Fibroblast of lung (primary cell): ENCODE measurements at regions not wholly inside any gene's neighbourhood (a gene's known extent, or its start where the extent isn't known, plus 50 kb on each side); places are given as distances from the start of the nearest gene placed in this dataset.

Source experiments
- DNase-seq, 2 donors: peaks; one replicate each; pipeline versions ENCODE4 v3.0.0 to v3.0.0-alpha.2; 2010; ENCODE audit warnings: low read depth in 2 of 2
- H2AFZ ChIP-seq: 2 replicates; pipeline ENCODE4 v1.5.1; 2012; ENCODE audit warnings: low read length, control low read depth, inconsistent platforms
- H3K27ac ChIP-seq: 2 replicates; pipeline ENCODE4 v1.5.1; 2011; ENCODE audit warnings: low read length, control low read depth; ENCODE audit not compliant: insufficient read depth
- H3K27me3 ChIP-seq: 2 replicates; pipeline ENCODE4 v1.5.1; 2011; ENCODE audit warnings: mild to moderate bottlenecking, low read length; ENCODE audit not compliant: control insufficient read depth, insufficient read depth
- H3K36me3 ChIP-seq: 2 replicates; pipeline ENCODE4 v1.5.1; 2011; ENCODE audit warnings: low read length; ENCODE audit not compliant: control insufficient read depth, insufficient read depth
- H3K4me1 ChIP-seq: 2 replicates; pipeline ENCODE4 v1.5.1; 2011; ENCODE audit warnings: low read length; ENCODE audit not compliant: control insufficient read depth, insufficient read depth; ENCODE audit errors: extremely low read depth
- H3K4me2 ChIP-seq: 2 replicates; pipeline ENCODE4 v1.5.1; 2011; ENCODE audit warnings: low read length, control low read depth; ENCODE audit not compliant: insufficient read depth; ENCODE audit errors: extremely low read depth
- H3K4me3 ChIP-seq, 4 experiments: fragments of 200-600 bp in 1 of 4; sonication (generic) in 1 of 4; replicated peaks in 1 of 4; 2 replicates each; pipeline ENCODE4 v1.5.1; 2011 to 2016; ENCODE audit warnings: low read length in 4 of 4, low read depth in 3 of 4, mild to moderate bottlenecking in 3 of 4, control low read depth in 2 of 4, inconsistent platforms in 1 of 4, mixed read lengths in 1 of 4; ENCODE audit not compliant: insufficient read depth in 1 of 4; ENCODE audit errors: control extremely low read depth in 1 of 4
- H3K79me2 ChIP-seq: 2 replicates; pipeline ENCODE4 v1.5.1; 2012; ENCODE audit warnings: mild to moderate bottlenecking, low read length, inconsistent platforms; ENCODE audit not compliant: control insufficient read depth, insufficient read depth
- H3K9ac ChIP-seq: 2 replicates; pipeline ENCODE4 v1.5.1; 2011; ENCODE audit warnings: mild to moderate bottlenecking, low read length, control low read depth; ENCODE audit not compliant: insufficient read depth
- H3K9me3 ChIP-seq: 2 replicates; pipeline ENCODE4 v1.5.1; 2012; ENCODE audit warnings: low read depth, low read length; ENCODE audit not compliant: control insufficient read depth, insufficient read depth
- H4K20me1 ChIP-seq: 2 replicates; pipeline ENCODE4 v1.5.1; 2011; ENCODE audit warnings: low read length; ENCODE audit not compliant: control insufficient read depth, insufficient read depth; ENCODE audit errors: extremely low read depth
- EZH2 ChIP-seq: IDR thresholded peaks from 2 replicates; pipeline ENCODE4 v1.5.1; 2012; ENCODE audit warnings: low read length, control low read depth, mild to moderate bottlenecking; ENCODE audit errors: missing control alignments
- TF ChIP-seq, protein P1 (sequence below), 2 donors: IDR thresholded peaks in 1 of 2; conservative IDR thresholded peaks in 1 of 2; 1 replicate in 1 of 2; 2 replicates in 1 of 2; pipeline ENCODE4 v1.5.1; 2011 to 2012; ENCODE audit warnings: low read length in 2 of 2, control low read depth in 1 of 2, inconsistent platforms in 1 of 2, low read depth in 1 of 2, mild to moderate bottlenecking in 1 of 2

DNA sequence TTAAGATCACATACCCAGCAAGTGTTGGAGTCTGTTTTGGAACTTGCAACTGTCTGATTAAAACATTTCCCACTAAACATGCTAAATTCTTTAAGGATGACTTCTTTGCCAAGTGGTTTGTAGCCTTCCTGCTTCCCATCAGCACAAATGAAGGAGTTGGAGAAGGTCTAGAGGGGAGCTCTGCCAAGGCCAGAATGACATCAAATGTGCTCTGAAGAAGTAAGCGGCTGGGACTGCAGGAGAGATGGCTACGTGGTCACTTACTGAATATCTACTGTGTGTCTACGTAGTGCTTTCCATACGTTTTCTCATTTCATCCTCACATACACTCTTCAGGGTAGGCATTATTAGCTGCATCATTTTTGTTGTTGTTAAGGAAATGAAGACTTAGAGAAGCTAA lies 135.7 kb upstream of the NLRP1 start:
- peak in 1 of 2 donors; percentile 40 for DNase-seq
- H3K27me3 ChIP-seq = no peaks in the 10 kb centered on the region
- H3K4me3 ChIP-seq = no peak overlapping the region
- no peak overlapping the region for H3K27ac ChIP-seq
- H4K20me1 ChIP-seq = no peaks in the 10 kb centered on the region
- H2AFZ ChIP-seq = no peak overlapping the region
- no peaks in the 10 kb centered on the region for H3K79me2 ChIP-seq
- H3K4me1 ChIP-seq = no peaks in the 10 kb centered on the region
- H3K9ac ChIP-seq = no peak overlapping the region
- no peak overlapping the region for H3K4me2 ChIP-seq
- TF ChIP-seq, protein P1, sequence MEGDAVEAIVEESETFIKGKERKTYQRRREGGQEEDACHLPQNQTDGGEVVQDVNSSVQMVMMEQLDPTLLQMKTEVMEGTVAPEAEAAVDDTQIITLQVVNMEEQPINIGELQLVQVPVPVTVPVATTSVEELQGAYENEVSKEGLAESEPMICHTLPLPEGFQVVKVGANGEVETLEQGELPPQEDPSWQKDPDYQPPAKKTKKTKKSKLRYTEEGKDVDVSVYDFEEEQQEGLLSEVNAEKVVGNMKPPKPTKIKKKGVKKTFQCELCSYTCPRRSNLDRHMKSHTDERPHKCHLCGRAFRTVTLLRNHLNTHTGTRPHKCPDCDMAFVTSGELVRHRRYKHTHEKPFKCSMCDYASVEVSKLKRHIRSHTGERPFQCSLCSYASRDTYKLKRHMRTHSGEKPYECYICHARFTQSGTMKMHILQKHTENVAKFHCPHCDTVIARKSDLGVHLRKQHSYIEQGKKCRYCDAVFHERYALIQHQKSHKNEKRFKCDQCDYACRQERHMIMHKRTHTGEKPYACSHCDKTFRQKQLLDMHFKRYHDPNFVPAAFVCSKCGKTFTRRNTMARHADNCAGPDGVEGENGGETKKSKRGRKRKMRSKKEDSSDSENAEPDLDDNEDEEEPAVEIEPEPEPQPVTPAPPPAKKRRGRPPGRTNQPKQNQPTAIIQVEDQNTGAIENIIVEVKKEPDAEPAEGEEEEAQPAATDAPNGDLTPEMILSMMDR (conservative IDR thresholded peaks at IDR 0.05 in 1 of 2, IDR thresholded peaks at IDR 0.05 in 1 of 2; ENCODE audit: low read depth in 1 of 2, low read length in 2 of 2) = no peak
- TF ChIP-seq EZH2 = no peak
- no peaks in the 10 kb centered on the region for H3K36me3 ChIP-seq
- no peaks in the 10 kb centered on the region for H3K9me3 ChIP-seq

DNA sequence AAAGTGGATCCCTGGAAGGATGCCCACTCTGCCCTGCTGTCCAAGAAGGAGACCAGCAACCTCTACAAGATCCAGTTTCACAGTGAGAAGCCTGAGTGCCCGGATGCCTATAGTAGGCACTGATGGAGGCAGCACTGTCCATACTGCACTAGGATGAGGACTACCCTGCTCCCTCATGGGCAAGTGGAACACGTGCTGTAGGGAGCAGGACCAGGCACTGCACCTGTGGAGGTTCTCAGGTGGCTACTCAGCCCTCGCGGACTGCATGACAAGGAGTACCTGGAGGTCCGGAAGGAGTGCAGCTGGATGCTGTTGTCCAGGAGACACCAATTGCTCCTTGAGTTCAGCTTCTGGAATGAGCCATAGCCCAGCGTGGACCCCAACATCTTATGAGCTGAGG lies 146.1 kb upstream of the NLRP1 start:
- no peak overlapping the region for H3K4me2 ChIP-seq
- H2AFZ ChIP-seq = no peak overlapping the region
- no peak overlapping the region for H3K9ac ChIP-seq
- H3K79me2 ChIP-seq = no peaks in the 10 kb centered on the region
- no peaks in the 10 kb centered on the region for H3K9me3 ChIP-seq
- no peak overlapping the region for H3K4me3 ChIP-seq
- no peaks in the 10 kb centered on the region for H3K36me3 ChIP-seq
- no peak for DNase-seq
- no peaks in the 10 kb centered on the region for H3K27me3 ChIP-seq
- TF ChIP-seq, protein P1 (conservative IDR thresholded peaks at IDR 0.05 in 1 of 2, IDR thresholded peaks at IDR 0.05 in 1 of 2; ENCODE audit: low read depth in 1 of 2, low read length in 2 of 2) = no peak
- no peak for TF ChIP-seq EZH2
- no peaks in the 10 kb centered on the region for H4K20me1 ChIP-seq
- no peaks in the 10 kb centered on the region for H3K4me1 ChIP-seq
- H3K27ac ChIP-seq = no peak overlapping the region

DNA sequence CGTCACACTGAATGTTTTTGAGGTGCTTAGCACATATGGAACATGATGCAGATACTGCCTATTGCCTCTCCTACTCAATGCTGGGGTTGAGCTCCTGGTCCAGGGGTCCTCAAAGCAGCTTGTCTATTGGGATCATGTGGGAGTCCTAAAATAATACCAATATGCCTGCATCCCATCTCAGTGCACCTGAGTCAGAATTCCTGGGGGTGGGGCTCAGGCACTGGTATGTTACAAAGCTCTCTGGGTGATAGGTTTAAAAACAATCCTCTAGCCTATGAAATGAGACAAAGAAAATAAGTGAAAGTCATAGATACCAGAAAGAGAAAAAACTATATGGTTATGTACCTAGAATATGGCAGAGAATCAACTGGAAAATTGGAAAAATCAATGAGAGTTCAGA lies 156.6 kb upstream of the NLRP1 start:
- no peaks in the 10 kb centered on the region for H3K4me1 ChIP-seq
- no peaks in the 10 kb centered on the region for H3K36me3 ChIP-seq
- H3K9ac ChIP-seq = no peak overlapping the region
- H3K9me3 ChIP-seq = no peaks in the 10 kb centered on the region
- no peak for DNase-seq
- TF ChIP-seq, protein P1 (conservative IDR thresholded peaks at IDR 0.05 in 1 of 2, IDR thresholded peaks at IDR 0.05 in 1 of 2; ENCODE audit: low read depth in 1 of 2, low read length in 2 of 2) = no peak
- no peak for TF ChIP-seq EZH2
- no peak overlapping the region for H3K4me2 ChIP-seq
- H3K4me3 ChIP-seq = no peak overlapping the region
- no peaks in the 10 kb centered on the region for H3K27me3 ChIP-seq
- H3K27ac ChIP-seq = no peak overlapping the region
- no peaks in the 10 kb centered on the region for H3K79me2 ChIP-seq
- no peak overlapping the region for H2AFZ ChIP-seq
- no peaks in the 10 kb centered on the region for H4K20me1 ChIP-seq
